WTC11 (cell line): ENCODE measurements at regions not wholly inside any gene's neighbourhood (a gene's known extent, or its start where the extent isn't known, plus 50 kb on each side); places are given as distances from the start of the nearest gene placed in this dataset.
"Not testable (repeated sequence)": the region's sequence is repeated elsewhere in the genome, so short reads cannot be mapped to it uniquely, and the experiment has no call there.

Source experiments
- ATAC-seq: fragments of 200-7000 bp; cut with Tn5 transposase; 2 replicates; pipeline ENCODE4 v1.10.0; 2021; ENCODE audit warnings: mild to moderate bottlenecking, moderate library complexity
- CTCF ChIA-PET: fragments of 300-600 bp; sonication (Branson Sonifier 250); formaldehyde crosslinking; loops from one replicate; lab custom pipeline; 2021; ENCODE audit warnings: antibody characterized with exemption; lab: Charles Lee
- POLR2A ChIA-PET: fragments of 350-600 bp; sonication (Branson Sonifier 250); formaldehyde crosslinking; loops from one replicate; lab custom pipeline; 2021; ENCODE audit warnings: antibody characterized with exemption; lab: Charles Lee
- DNase-seq: peaks from one replicate; pipeline ENCODE4 v3.0.0; 2021; ENCODE audit warnings: low spot score
- H3K27ac Mint-ChIP-seq: 2 replicates; pipeline ENCODE4 v1.8.0; 2021; ENCODE audit warnings: mixed read lengths
- H3K27me3 Mint-ChIP-seq: 2 replicates; pipeline ENCODE4 v1.8.0; 2021; ENCODE audit warnings: low read depth, mild to moderate bottlenecking, moderate library complexity, mixed read lengths
- H3K36me3 Mint-ChIP-seq: 2 replicates; pipeline ENCODE4 v1.8.0; 2021; ENCODE audit warnings: mixed read lengths
- H3K4me1 Mint-ChIP-seq: 2 replicates; pipeline ENCODE4 v1.8.0; 2022; ENCODE audit warnings: mixed read lengths
- H3K4me3 Mint-ChIP-seq: 2 replicates; pipeline ENCODE4 v1.8.0; 2021; ENCODE audit warnings: mild to moderate bottlenecking, moderate library complexity, mixed read lengths
- H3K9me3 Mint-ChIP-seq: 2 replicates; pipeline ENCODE4 v1.8.0; 2021; ENCODE audit warnings: mixed read lengths
- ARID4B ChIP-seq: sonication (generic); formaldehyde crosslinking; IDR thresholded peaks from 2 replicates; pipeline ENCODE4 v1.8.0; 2023; ENCODE audit warnings: missing genetic modification reagents, mild to moderate bottlenecking, borderline replicate concordance
- CDX4 ChIP-seq: fragments of 250-450 bp; sonication (Bioruptor Pico); IDR thresholded peaks from 2 replicates; pipeline ENCODE4 v1.9.0; 2021; ENCODE audit warnings: moderate library complexity, mild to moderate bottlenecking, inconsistent platforms, borderline replicate concordance
- CREB1 ChIP-seq: sonication (generic); formaldehyde crosslinking; IDR thresholded peaks from 2 replicates; pipeline ENCODE4 v1.8.0; 2023; ENCODE audit warnings: mild to moderate bottlenecking, missing genetic modification reagents
- CTCF ChIP-seq: fragments of 200-600 bp; IDR thresholded peaks from 2 replicates; pipeline ENCODE4 v1.8.0; 2022; ENCODE audit warnings: antibody characterized with exemption
- EMX1 ChIP-seq: fragments of 250-450 bp; sonication (Bioruptor Pico); IDR thresholded peaks from 2 replicates; pipeline ENCODE4 v1.8.0; 2021; ENCODE audit warnings: mild to moderate bottlenecking
- HMGXB4 ChIP-seq: sonication (generic); formaldehyde crosslinking; IDR thresholded peaks from 2 replicates; pipeline ENCODE4 v1.8.1; 2023; ENCODE audit warnings: mild to moderate bottlenecking, moderate library complexity, missing genetic modification reagents
- NR3C1 ChIP-seq: sonication (generic); formaldehyde crosslinking; conservative IDR thresholded peaks from 2 replicates; pipeline ENCODE4 v1.8.1; 2023; ENCODE audit warnings: low read depth, mild to moderate bottlenecking, missing genetic modification reagents
- RORB ChIP-seq: fragments of 250-450 bp; sonication (Bioruptor Pico); IDR thresholded peaks from 2 replicates; pipeline ENCODE4 v1.9.0; 2021; ENCODE audit warnings: mild to moderate bottlenecking
- ZNF121 ChIP-seq: sonication (generic); formaldehyde crosslinking; IDR thresholded peaks from 2 replicates; pipeline ENCODE4 v1.8.0; 2023; ENCODE audit warnings: missing genetic modification reagents
- ZNF232 ChIP-seq: sonication (generic); formaldehyde crosslinking; IDR thresholded peaks from 2 replicates; pipeline ENCODE4 v1.8.0; 2022; ENCODE audit warnings: mild to moderate bottlenecking, missing genetic modification reagents
- ZNF281 ChIP-seq: sonication (generic); formaldehyde crosslinking; IDR thresholded peaks from 2 replicates; pipeline ENCODE4 v1.8.0; 2023; ENCODE audit warnings: mild to moderate bottlenecking, missing genetic modification reagents
- ZNF671 ChIP-seq: fragments of 250-450 bp; sonication (Bioruptor Pico); IDR thresholded peaks from 2 replicates; pipeline ENCODE4 v1.8.0; 2021; ENCODE audit warnings: mild to moderate bottlenecking

- Mint-ChIP-seq H3K9me3 (peaks cover 33% of the 10 kb centered on the region), H3K4me1 (peaks cover 34% of the 10 kb centered on the region), H3K4me3 (no peak overlapping the region), H3K36me3 (peaks cover 15% of the 10 kb centered on the region), H3K27ac (no peak overlapping the region), H3K27me3 (peaks cover 9% of the 10 kb centered on the region)
- DNase-seq: no peak
- CTCF ChIA-PET: no interaction called here
- ATAC-seq: no peak
- POLR2A ChIA-PET: no interaction called here
- TF ChIP-seq ZNF671 (CRISPR knock-in tag) (no peak), CDX4 (CRISPR knock-in tag) (no peak), CREB1 (CRISPR knock-in tag) (no peak), EMX1 (CRISPR knock-in tag) (no peak), ZNF281 (CRISPR knock-in tag) (no peak), CTCF (no peak), RORB (CRISPR knock-in tag) (no peak), HMGXB4 (CRISPR knock-in tag) (no peak), NR3C1 (no peak), ZNF232 (CRISPR knock-in tag) (no peak), ARID4B (CRISPR knock-in tag) (no peak), ZNF121 (CRISPR knock-in tag) (no peak)
- TF ChIP-seq, all 79 proteins: peak for 0
Measured at GRCh38 chr21:35467566-35467965, 418.5 kb upstream of the RUNX1 start.

DNA sequence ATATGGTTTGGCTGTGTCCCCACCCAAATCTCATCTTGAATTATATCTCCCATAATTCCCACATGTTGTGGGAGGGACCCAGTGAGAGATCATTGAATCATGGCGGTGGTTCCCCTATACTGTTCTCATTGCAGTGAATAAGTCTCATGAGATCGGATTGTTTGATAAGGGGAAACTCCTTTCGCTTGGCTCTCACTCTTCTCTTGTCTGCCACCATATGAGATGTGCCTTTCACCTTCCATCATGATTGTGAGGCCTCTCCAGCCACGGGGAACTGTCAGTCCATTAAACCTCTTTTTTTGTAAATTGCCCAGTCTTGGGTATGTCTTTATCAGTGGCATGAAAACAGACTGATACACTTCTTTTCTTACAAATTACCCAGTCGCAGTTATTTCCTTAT, 417.6 kb upstream of the RUNX1 start:
- CTCF ChIA-PET, POLR2A ChIA-PET, DNase-seq, H3K27me3 Mint-ChIP-seq, H3K27ac Mint-ChIP-seq, ATAC-seq, H3K4me3 Mint-ChIP-seq: not testable (repeated sequence)
- H3K9me3 Mint-ChIP-seq: peaks cover 33% of the 10 kb centered on the region
- peaks cover 15% of the 10 kb centered on the region for H3K36me3 Mint-ChIP-seq
- H3K4me1 Mint-ChIP-seq: peaks cover 28% of the 10 kb centered on the region
